ENCODE measurements at regions not wholly inside any gene's neighbourhood (a gene's known extent, or its start where the extent isn't known, plus 50 kb on each side); places are given as distances from the start of the nearest gene placed in this dataset.

- Histone ChIP-seq H3K4me3 (ENCODE audit: low read depth in 1 of 5, low read length in 5 of 5) (no peak overlapping the region), H3K27me3 (ENCODE audit: control insufficient read depth in 5 of 5, insufficient read depth in 4 of 5, low read length in 5 of 5) (no peaks in the 10 kb centered on the region), H3K36me3 (ENCODE audit: control insufficient read depth in 5 of 5, insufficient read depth in 5 of 5, low read length in 5 of 5) (no peaks in the 10 kb centered on the region), H3K4me1 (ENCODE audit: control insufficient read depth in 5 of 5, insufficient read depth in 5 of 5, low read length in 5 of 5) (no peaks in the 10 kb centered on the region), H3K9me3 (ENCODE audit: control insufficient read depth in 5 of 5, low read length in 5 of 5) (no peaks in the 10 kb centered on the region), H3K9ac (ENCODE audit: low read length in 5 of 5) (no peak overlapping the region), H3K27ac (ENCODE audit: low read depth, low read length) (no peak overlapping the region)
These were observed 197.0 kb downstream of the SQOR start for GRCh38 chr15:45831787-45832186.

GRCh38 chr15:45834622-45835021 lies 199.8 kb downstream of the SQOR start:
- Histone ChIP-seq H3K4me1 (ENCODE audit: control insufficient read depth in 5 of 5, insufficient read depth in 5 of 5, low read length in 5 of 5) (no peaks in the 10 kb centered on the region), H3K36me3 (ENCODE audit: control insufficient read depth in 5 of 5, insufficient read depth in 5 of 5, low read length in 5 of 5) (no peaks in the 10 kb centered on the region), H3K9ac (ENCODE audit: low read length in 5 of 5) (no peak overlapping the region), H3K9me3 (ENCODE audit: control insufficient read depth in 5 of 5, low read length in 5 of 5) (no peaks in the 10 kb centered on the region), H3K4me3 (ENCODE audit: low read depth in 1 of 5, low read length in 5 of 5) (no peak overlapping the region), H3K27me3 (ENCODE audit: control insufficient read depth in 5 of 5, insufficient read depth in 4 of 5, low read length in 5 of 5) (no peaks in the 10 kb centered on the region), H3K27ac (ENCODE audit: low read depth, low read length) (no peak overlapping the region)

GRCh38 chr15:45842151-45842550 lies 207.3 kb downstream of the SQOR start:
- Histone ChIP-seq H3K4me3 (ENCODE audit: low read depth in 1 of 5, low read length in 5 of 5) (no peak overlapping the region), H3K9ac (ENCODE audit: low read length in 5 of 5) (no peak overlapping the region), H3K36me3 (ENCODE audit: control insufficient read depth in 5 of 5, insufficient read depth in 5 of 5, low read length in 5 of 5) (no peaks in the 10 kb centered on the region), H3K27me3 (ENCODE audit: control insufficient read depth in 5 of 5, insufficient read depth in 4 of 5, low read length in 5 of 5) (peaks cover 0 to 8% (median 0%) of the 10 kb centered on the region in 5 donors), H3K27ac (ENCODE audit: low read depth, low read length) (no peak overlapping the region), H3K4me1 (ENCODE audit: control insufficient read depth in 5 of 5, insufficient read depth in 5 of 5, low read length in 5 of 5) (no peaks in the 10 kb centered on the region), H3K9me3 (ENCODE audit: control insufficient read depth in 5 of 5, low read length in 5 of 5) (no peaks in the 10 kb centered on the region)

GRCh38 chr15:45847645-45848044 lies 212.8 kb downstream of the SQOR start:
- no peaks in the 10 kb centered on the region for H3K36me3 ChIP-seq (ENCODE audit: control insufficient read depth in 5 of 5, insufficient read depth in 5 of 5, low read length in 5 of 5)
- no peak overlapping the region for H3K27ac ChIP-seq (ENCODE audit: low read depth, low read length)
- H3K4me3 ChIP-seq (ENCODE audit: low read depth in 1 of 5, low read length in 5 of 5), result no peak overlapping the region
- no peaks in the 10 kb centered on the region for H3K27me3 ChIP-seq (ENCODE audit: control insufficient read depth in 5 of 5, insufficient read depth in 4 of 5, low read length in 5 of 5)
- no peaks in the 10 kb centered on the region for H3K4me1 ChIP-seq (ENCODE audit: control insufficient read depth in 5 of 5, insufficient read depth in 5 of 5, low read length in 5 of 5)
- peaks cover 0 to 8% (median 3%) of the 10 kb centered on the region in 5 donors for H3K9me3 ChIP-seq (ENCODE audit: control insufficient read depth in 5 of 5, low read length in 5 of 5)
- H3K9ac ChIP-seq (ENCODE audit: low read length in 5 of 5), result no peak overlapping the region

GRCh38 chr15:45849136-45849535 lies 214.3 kb downstream of the SQOR start:
- no peak overlapping the region for H3K4me3 ChIP-seq (ENCODE audit: low read depth in 1 of 5, low read length in 5 of 5)
- H3K27me3 ChIP-seq (ENCODE audit: control insufficient read depth in 5 of 5, insufficient read depth in 4 of 5, low read length in 5 of 5), result no peaks in the 10 kb centered on the region
- H3K9me3 ChIP-seq (ENCODE audit: control insufficient read depth in 5 of 5, low read length in 5 of 5), result peaks cover 0 to 8% (median 3%) of the 10 kb centered on the region in 5 donors
- H3K36me3 ChIP-seq (ENCODE audit: control insufficient read depth in 5 of 5, insufficient read depth in 5 of 5, low read length in 5 of 5), result no peaks in the 10 kb centered on the region
- H3K4me1 ChIP-seq (ENCODE audit: control insufficient read depth in 5 of 5, insufficient read depth in 5 of 5, low read length in 5 of 5), result no peaks in the 10 kb centered on the region
- H3K27ac ChIP-seq (ENCODE audit: low read depth, low read length), result no peak overlapping the region
- no peak overlapping the region for H3K9ac ChIP-seq (ENCODE audit: low read length in 5 of 5)

GRCh38 chr15:45854455-45855202 lies 219.8 kb downstream of the SQOR start:
- no peaks in the 10 kb centered on the region for H3K4me1 ChIP-seq (ENCODE audit: control insufficient read depth in 5 of 5, insufficient read depth in 5 of 5, low read length in 5 of 5)
- H3K27ac ChIP-seq (ENCODE audit: low read depth, low read length), result no peak overlapping the region
- H3K27me3 ChIP-seq (ENCODE audit: control insufficient read depth in 5 of 5, insufficient read depth in 4 of 5, low read length in 5 of 5), result no peaks in the 10 kb centered on the region
- no peak overlapping the region for H3K4me3 ChIP-seq (ENCODE audit: low read depth in 1 of 5, low read length in 5 of 5)
- no peaks in the 10 kb centered on the region for H3K36me3 ChIP-seq (ENCODE audit: control insufficient read depth in 5 of 5, insufficient read depth in 5 of 5, low read length in 5 of 5)
- peaks cover 0 to 8% (median 3%) of the 10 kb centered on the region in 5 donors for H3K9me3 ChIP-seq (ENCODE audit: control insufficient read depth in 5 of 5, low read length in 5 of 5)
- no peak overlapping the region for H3K9ac ChIP-seq (ENCODE audit: low read length in 5 of 5)

- no peaks in the 10 kb centered on the region for H3K36me3 ChIP-seq (ENCODE audit: control insufficient read depth in 5 of 5, insufficient read depth in 5 of 5, low read length in 5 of 5)
- H3K9me3 ChIP-seq (ENCODE audit: control insufficient read depth in 5 of 5, low read length in 5 of 5), result peaks cover 0 to 6% (median 3%) of the 10 kb centered on the region in 5 donors
- H3K27me3 ChIP-seq (ENCODE audit: control insufficient read depth in 5 of 5, insufficient read depth in 4 of 5, low read length in 5 of 5), result no peaks in the 10 kb centered on the region
- H3K4me1 ChIP-seq (ENCODE audit: control insufficient read depth in 5 of 5, insufficient read depth in 5 of 5, low read length in 5 of 5), result no peaks in the 10 kb centered on the region
- H3K4me3 ChIP-seq (ENCODE audit: low read depth in 1 of 5, low read length in 5 of 5), result no peak overlapping the region
- no peak overlapping the region for H3K9ac ChIP-seq (ENCODE audit: low read length in 5 of 5)
- H3K27ac ChIP-seq (ENCODE audit: low read depth, low read length), result no peak overlapping the region
These were observed 220.5 kb downstream of the SQOR start for GRCh38 chr15:45855210-45855906.

- H3K9ac ChIP-seq (ENCODE audit: low read length in 5 of 5), result no peak overlapping the region
- no peaks in the 10 kb centered on the region for H3K9me3 ChIP-seq (ENCODE audit: control insufficient read depth in 5 of 5, low read length in 5 of 5)
- H3K4me1 ChIP-seq (ENCODE audit: control insufficient read depth in 5 of 5, insufficient read depth in 5 of 5, low read length in 5 of 5), result no peaks in the 10 kb centered on the region
- no peaks in the 10 kb centered on the region for H3K36me3 ChIP-seq (ENCODE audit: control insufficient read depth in 5 of 5, insufficient read depth in 5 of 5, low read length in 5 of 5)
- H3K27ac ChIP-seq (ENCODE audit: low read depth, low read length), result no peak overlapping the region
- H3K4me3 ChIP-seq (ENCODE audit: low read depth in 1 of 5, low read length in 5 of 5), result no peak overlapping the region
- no peaks in the 10 kb centered on the region for H3K27me3 ChIP-seq (ENCODE audit: control insufficient read depth in 5 of 5, insufficient read depth in 4 of 5, low read length in 5 of 5)
These were observed 221.2 kb downstream of the SQOR start for GRCh38 chr15:45855907-45856579.

GRCh38 chr15:45857291-45857690 lies 222.5 kb downstream of the SQOR start:
- H3K27ac ChIP-seq (ENCODE audit: low read depth, low read length), result no peak overlapping the region
- no peak overlapping the region for H3K4me3 ChIP-seq (ENCODE audit: low read depth in 1 of 5, low read length in 5 of 5)
- no peaks in the 10 kb centered on the region for H3K27me3 ChIP-seq (ENCODE audit: control insufficient read depth in 5 of 5, insufficient read depth in 4 of 5, low read length in 5 of 5)
- H3K4me1 ChIP-seq (ENCODE audit: control insufficient read depth in 5 of 5, insufficient read depth in 5 of 5, low read length in 5 of 5), result no peaks in the 10 kb centered on the region
- no peaks in the 10 kb centered on the region for H3K9me3 ChIP-seq (ENCODE audit: control insufficient read depth in 5 of 5, low read length in 5 of 5)
- H3K36me3 ChIP-seq (ENCODE audit: control insufficient read depth in 5 of 5, insufficient read depth in 5 of 5, low read length in 5 of 5), result no peaks in the 10 kb centered on the region
- H3K9ac ChIP-seq (ENCODE audit: low read length in 5 of 5), result no peak overlapping the region

GRCh38 chr15:45858491-45858890 lies 223.7 kb downstream of the SQOR start:
- Histone ChIP-seq H3K36me3 (ENCODE audit: control insufficient read depth in 5 of 5, insufficient read depth in 5 of 5, low read length in 5 of 5) (no peaks in the 10 kb centered on the region), H3K27me3 (ENCODE audit: control insufficient read depth in 5 of 5, insufficient read depth in 4 of 5, low read length in 5 of 5) (no peaks in the 10 kb centered on the region), H3K9ac (ENCODE audit: low read length in 5 of 5) (no peak overlapping the region), H3K27ac (ENCODE audit: low read depth, low read length) (no peak overlapping the region), H3K4me3 (ENCODE audit: low read depth in 1 of 5, low read length in 5 of 5) (no peak overlapping the region), H3K9me3 (ENCODE audit: control insufficient read depth in 5 of 5, low read length in 5 of 5) (no peaks in the 10 kb centered on the region), H3K4me1 (ENCODE audit: control insufficient read depth in 5 of 5, insufficient read depth in 5 of 5, low read length in 5 of 5) (no peaks in the 10 kb centered on the region)

All from subcutaneous abdominal adipose tissue (tissue), 5 donors.